Fibroblast of mammary gland (primary cell): ENCODE measurements at regions not wholly inside any gene's neighbourhood (a gene's known extent, or its start where the extent isn't known, plus 50 kb on each side); places are given as distances from the start of the nearest gene placed in this dataset.

ENCODE experiments used
- DNase-seq: peaks from one replicate; pipeline ENCODE4 v3.0.0-alpha.2; 2010; ENCODE audit warnings: low read depth
- H3K4me3 ChIP-seq: 2 replicates; pipeline ENCODE4 v1.5.1; 2011; ENCODE audit warnings: low read depth, mild to moderate bottlenecking, low read length, moderate library complexity; ENCODE audit not compliant: control insufficient read depth
- CTCF ChIP-seq: conservative IDR thresholded peaks from 2 replicates; pipeline ENCODE4 v1.5.1; 2011; ENCODE audit warnings: low read depth, low read length, inconsistent platforms; ENCODE audit not compliant: control insufficient read depth, insufficient read depth

GRCh38 chr7:52447581-52448180 is 587.8 kb upstream of the POM121L12 start:
- no peak overlapping the region for H3K4me3 ChIP-seq
- no peak for TF ChIP-seq CTCF
- DNase-seq, result no peak

GRCh38 chr7:52436278-52436677 is 599.2 kb upstream of the POM121L12 start:
- TF ChIP-seq CTCF, result no peak
- H3K4me3 ChIP-seq, result no peak overlapping the region
- DNase-seq, result no peak

GRCh38 chr7:52431082-52431815 is 604.2 kb upstream of the POM121L12 start:
- no peak for TF ChIP-seq CTCF
- DNase-seq, result no peak
- no peak overlapping the region for H3K4me3 ChIP-seq

- no peak overlapping the region for H3K4me3 ChIP-seq
- TF ChIP-seq CTCF, result no peak
- DNase-seq, result no peak
Measured at GRCh38 chr7:52423251-52423650, 612.2 kb upstream of the POM121L12 start.

GRCh38 chr7:52413051-52413450 is 622.4 kb upstream of the POM121L12 start:
- H3K4me3 ChIP-seq, result no peak overlapping the region
- no peak for DNase-seq
- no peak for TF ChIP-seq CTCF

GRCh38 chr7:52410032-52410431 is 625.4 kb upstream of the POM121L12 start:
- TF ChIP-seq CTCF, result no peak
- DNase-seq, result no peak
- H3K4me3 ChIP-seq, result no peak overlapping the region
